Heart left ventricle (tissue), 16 donors: ENCODE measurements at regions not wholly inside any gene's neighbourhood (a gene's known extent, or its start where the extent isn't known, plus 50 kb on each side); places are given as distances from the start of the nearest gene placed in this dataset.

Experiments used
- ATAC-seq, 4 donors: fragments of 200-7000 bp; cut with Tn5 transposase; one replicate each; pipeline ENCODE4 v1.9.1; 2020 to 2022; ENCODE audit warnings: moderate library complexity in 4 of 4, mild to moderate bottlenecking in 3 of 4, moderate number of reproducible peaks in 1 of 4
- DNase-seq, 5 donors: peaks; one replicate each; pipeline ENCODE4 v3.0.0-alpha.2; 2020
- H3K27ac ChIP-seq, 12 donors: fragments of 200-600 bp; sonication (generic) in 4 of 12; one replicate each; pipeline versions ENCODE4 v1.5.0 to v1.8.0; 2016 to 2022; ENCODE audit warnings: mild to moderate bottlenecking in 2 of 12
- H3K27me3 ChIP-seq, 9 donors: fragments of 200-600 bp; sonication (generic) in 2 of 9; one replicate each; pipeline versions ENCODE4 v1.5.1 to v1.8.0; 2016 to 2022; ENCODE audit warnings: mild to moderate bottlenecking in 3 of 9
- H3K36me3 ChIP-seq, 9 donors: fragments of 200-600 bp; sonication (generic) in 2 of 9; one replicate each; pipeline versions ENCODE4 v1.5.0 to v1.8.0; 2018 to 2022; ENCODE audit warnings: mild to moderate bottlenecking in 2 of 9
- H3K4me1 ChIP-seq, 12 donors: fragments of 200-600 bp; sonication (generic) in 4 of 12; one replicate each; pipeline versions ENCODE4 v1.5.0 to v1.8.0; 2016 to 2022; ENCODE audit warnings: mild to moderate bottlenecking in 3 of 12
- H3K4me3 ChIP-seq, 12 donors: fragments of 200-600 bp; sonication (generic) in 4 of 12; one replicate each; pipeline versions ENCODE4 v1.5.0 to v1.8.0; 2017 to 2022; ENCODE audit warnings: mild to moderate bottlenecking in 9 of 12, moderate library complexity in 4 of 12
- H3K9me3 ChIP-seq, 12 donors: fragments of 200-600 bp; sonication (generic) in 4 of 12; one replicate each; pipeline versions ENCODE4 v1.5.0 to v1.8.0; 2016 to 2022; ENCODE audit warnings: mild to moderate bottlenecking in 1 of 12
- CTCF ChIP-seq, 12 donors: fragments of 200-600 bp; sonication (generic) in 4 of 12; IDR thresholded peaks; one replicate each; pipeline versions ENCODE4 v1.5.0 to v1.8.0; 2018 to 2022; ENCODE audit warnings: antibody characterized with exemption in 12 of 12, mild to moderate bottlenecking in 5 of 12
- POLR2A ChIP-seq, 2 donors: fragments of 450-650 bp; IDR thresholded peaks; one replicate each; pipeline ENCODE4 v1.6.1; 2017; ENCODE audit warnings: antibody characterized with exemption in 2 of 2, mild to moderate bottlenecking in 2 of 2, moderate library complexity in 2 of 2
- WGBS, 4 donors: extraction: QIAGEN DNeasy Blood & Tissue Kit in 2 of 4; methylation state at CpG; one replicate each; pipeline versions ENCODE4 v1.1.5 to v1.1.7; 2013 to 2018; 5-methylcytosine and 5-hydroxymethylcytosine counted together
- intact Hi-C, 10 donors: fragments of 100-400 bp; cut with DNase I; formaldehyde crosslinking; loops; one replicate each; pipeline versions ENCODE4 v1.11.1 to v1.14.2; 2022
- donor health status: ischemic (EF 13 %, LVEDD 7.1; RV severe dilation, severe dysfunction).
- donor health status: healthy with polysubstance abuse.
- donor health status: DM: no; HTN: yes; CAD: no.
- donor health status: DM: no; HTN: no; CAD: no.
- donor health status: ischemic (EF 25% LVEDD 6.9; RV normal size, moderate dysfunction).
- donor health status: ischemic (EF 25% LVEDD 5.7; RV mildly dilated, moderate dysfunction).
- donor health status: healthy.
- donor health status: DM: yes; HTN: yes; CAD: no.
- donor health status: ischemic (EF 35%, LVEDD 5.7; RV mildly dilated, moderate dysfunction).
- donor health status: nonischemic (EF 11% LVEDD 7.7; RV severe dilation, severe dysfunction).
- donor health status: DM: yes; HTN: yes; CAD: no.
- donor health status: PGD.
- donor health status: ischemic (EF 29% LVEDD 5.4; RV normal size, mild dysfunction).
- donor health status: nonischemic (EF 23%, LVEDD 6.1; RV moderate dilation, normal function).

GRCh38 chr20:59441306-59441705 is 140.9 kb downstream of the EDN3 start:
- DNase-seq, result no peak
- peaks cover 3 to 50% (median 17%) of the 10 kb centered on the region in 9 donors for H3K27me3 ChIP-seq

GRCh38 chr20:59441860-59442810 is 141.7 kb downstream of the EDN3 start:
- 59 to 63% (median 60%) methylated on average over 12 of the region's 12 CpGs for WGBS, 4 donors
- peaks cover 3 to 57% (median 18%) of the 10 kb centered on the region in 9 donors for H3K27me3 ChIP-seq

More at GRCh38 chr20:59441306-59441705, 140.9 kb downstream of the EDN3 start:
- TF ChIP-seq POLR2A (IDR thresholded peaks at IDR 0.05) (no peak), CTCF (IDR thresholded peaks at IDR 0.05) (no peak)
- Histone ChIP-seq H3K9me3 (no peaks in the 10 kb centered on the region), H3K4me1 (no peaks in the 10 kb centered on the region), H3K27ac (no peak overlapping the region), H3K4me3 (no peak overlapping the region), H3K36me3 (no peaks in the 10 kb centered on the region)
- 71 to 96% (median 85%) methylated on average over 3 of the region's 3 CpGs for WGBS, 4 donors
- ATAC-seq, result no peak
- intact Hi-C loops, result no loop called here

GRCh38 chr20:59443550-59443949 is 143.1 kb downstream of the EDN3 start:
- no peak for TF ChIP-seq POLR2A (IDR thresholded peaks at IDR 0.05)
- no peak for TF ChIP-seq CTCF (IDR thresholded peaks at IDR 0.05)
- Histone ChIP-seq H3K27ac (no peak overlapping the region), H3K4me1 (no peaks in the 10 kb centered on the region), H3K4me3 (no peak overlapping the region), H3K36me3 (no peaks in the 10 kb centered on the region), H3K27me3 (peaks cover 4 to 71% (median 27%) of the 10 kb centered on the region in 9 donors), H3K9me3 (no peaks in the 10 kb centered on the region)
- ATAC-seq, result no peak
- 61 to 82% (median 68%) methylated on average over 1 of the region's 1 CpG for WGBS, 4 donors
- intact Hi-C loops, result no loop called here
- DNase-seq, result no peak

More at GRCh38 chr20:59441860-59442810, 141.7 kb downstream of the EDN3 start:
- Histone ChIP-seq H3K27ac (no peak overlapping the region), H3K9me3 (no peaks in the 10 kb centered on the region), H3K36me3 (no peaks in the 10 kb centered on the region), H3K4me1 (no peaks in the 10 kb centered on the region), H3K4me3 (no peak overlapping the region)
- DNase-seq (no peak), ATAC-seq (no peak)
- TF ChIP-seq POLR2A (IDR thresholded peaks at IDR 0.05), result no peak
- TF ChIP-seq CTCF (IDR thresholded peaks at IDR 0.05), result no peak
- intact Hi-C loops, result no loop called here

- intact Hi-C loops, result no loop called here
- Histone ChIP-seq H3K27ac (no peak overlapping the region), H3K4me3 (no peak overlapping the region), H3K36me3 (no peaks in the 10 kb centered on the region), H3K4me1 (no peaks in the 10 kb centered on the region), H3K27me3 (peaks cover 4 to 79% (median 37%) of the 10 kb centered on the region in 9 donors), H3K9me3 (no peaks in the 10 kb centered on the region)
- ATAC-seq (no peak), DNase-seq (no peak)
- WGBS, 4 donors, result 76 to 86% (median 81%) methylated on average over 4 of the region's 4 CpGs
- TF ChIP-seq CTCF (IDR thresholded peaks at IDR 0.05) (no peak), POLR2A (IDR thresholded peaks at IDR 0.05) (no peak)
Observed at GRCh38 chr20:59446376-59446775, 146.0 kb downstream of the EDN3 start.
